B cell (primary cell): ENCODE measurements at regions not wholly inside any gene's neighbourhood (a gene's known extent, or its start where the extent isn't known, plus 50 kb on each side); places are given as distances from the start of the nearest gene placed in this dataset.

ENCODE experiments used
- CTCF ChIP-seq: fragments of 200-600 bp; IDR thresholded peaks from one replicate; pipeline ENCODE4 v1.8.0; 2022; ENCODE audit warnings: antibody characterized with exemption, mild to moderate bottlenecking
- EZH2 ChIP-seq: IDR thresholded peaks from 2 replicates; pipeline ENCODE4 v1.6.1; 2012; ENCODE audit warnings: borderline replicate concordance, low read depth, mild to moderate bottlenecking, moderate library complexity, low read length; ENCODE audit not compliant: insufficient read depth, poor library complexity, severe bottlenecking

DNA sequence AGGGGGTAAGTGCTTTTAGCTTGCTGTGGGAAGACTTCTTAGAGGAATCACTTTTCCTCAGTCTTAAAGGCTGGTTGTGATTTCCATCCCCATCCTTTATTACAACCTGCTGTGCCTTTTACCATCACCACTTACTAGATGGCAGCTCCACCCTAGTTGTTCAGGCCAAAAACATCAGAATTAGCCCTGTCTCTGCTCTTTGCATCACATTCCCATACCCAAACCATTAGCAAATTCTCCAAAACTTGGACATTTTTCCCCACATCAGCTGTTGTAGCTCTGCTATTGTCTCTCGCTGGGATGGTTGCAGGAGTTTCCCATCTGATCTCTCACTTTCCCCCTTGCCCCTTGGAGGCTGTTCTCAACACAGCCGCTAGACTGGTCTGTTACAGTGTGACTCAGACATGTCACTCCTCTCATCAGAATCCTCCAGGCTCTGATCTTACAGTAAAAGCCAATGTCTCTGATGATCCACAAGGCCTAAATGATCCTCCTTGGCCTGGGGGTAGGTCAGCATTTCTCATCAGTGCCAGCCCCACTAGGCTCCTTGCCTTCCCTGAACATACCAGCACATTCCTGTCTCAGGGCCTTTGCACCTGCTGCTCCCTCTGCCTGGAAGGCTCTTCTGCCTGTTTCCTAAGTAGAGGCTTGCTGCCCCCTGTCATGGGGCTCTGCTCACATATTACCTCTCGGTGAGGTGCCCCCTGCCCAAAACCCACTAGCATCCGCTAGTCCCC lies 102.5 kb downstream of the BEGAIN start:
- TF ChIP-seq CTCF (no peak), EZH2 (no peak)
